GM04503 (cell line): ENCODE measurements at regions not wholly inside any gene's neighbourhood (a gene's known extent, or its start where the extent isn't known, plus 50 kb on each side); places are given as distances from the start of the nearest gene placed in this dataset.
"Not testable (repeated sequence)": the region's sequence is repeated elsewhere in the genome, so short reads cannot be mapped to it uniquely, and the experiment has no call there.

ENCODE experiments used
- DNase-seq: peaks from one replicate; pipeline ENCODE4 v3.0.0-alpha.2; 2012; ENCODE audit warnings: low read depth

DNA sequence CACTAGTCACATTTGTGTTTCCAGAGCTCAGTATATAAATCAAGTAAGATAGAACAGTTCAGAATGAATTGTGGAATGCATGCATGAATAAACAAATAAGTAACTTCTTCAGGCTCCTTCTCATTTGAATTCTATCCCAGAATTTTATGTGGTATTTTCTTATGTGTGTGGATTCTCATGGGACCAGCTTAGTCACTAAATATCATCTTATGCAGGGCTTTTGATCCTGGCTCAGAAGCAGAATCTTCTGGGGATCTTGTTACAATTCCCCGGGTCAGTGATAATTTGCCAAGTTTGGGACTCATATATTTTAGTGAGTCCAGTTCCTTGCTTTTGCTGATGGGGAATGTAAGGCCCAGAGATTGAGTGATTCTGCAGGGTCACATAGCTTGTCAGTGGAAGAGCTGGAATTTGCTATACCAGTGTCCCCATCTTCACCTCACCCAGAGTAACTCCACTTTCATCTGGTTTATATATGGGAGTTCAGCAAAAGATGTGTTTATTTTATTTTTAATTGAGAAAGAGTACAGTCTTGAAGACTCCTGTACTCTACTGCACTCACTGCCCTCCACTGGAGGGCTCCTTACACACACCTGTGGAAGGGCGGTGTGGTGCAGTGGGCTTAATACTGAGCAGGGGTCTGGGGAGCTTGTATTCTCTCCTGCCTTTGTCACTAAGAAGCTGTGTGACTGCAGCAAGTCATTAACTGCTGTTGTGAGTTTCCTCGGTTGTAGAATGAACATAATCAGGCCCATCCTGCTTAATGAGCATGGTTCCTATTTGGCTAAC lies 198.2 kb upstream of the CXorf66 start:
- DNase-seq: peak; percentile 21

DNA sequence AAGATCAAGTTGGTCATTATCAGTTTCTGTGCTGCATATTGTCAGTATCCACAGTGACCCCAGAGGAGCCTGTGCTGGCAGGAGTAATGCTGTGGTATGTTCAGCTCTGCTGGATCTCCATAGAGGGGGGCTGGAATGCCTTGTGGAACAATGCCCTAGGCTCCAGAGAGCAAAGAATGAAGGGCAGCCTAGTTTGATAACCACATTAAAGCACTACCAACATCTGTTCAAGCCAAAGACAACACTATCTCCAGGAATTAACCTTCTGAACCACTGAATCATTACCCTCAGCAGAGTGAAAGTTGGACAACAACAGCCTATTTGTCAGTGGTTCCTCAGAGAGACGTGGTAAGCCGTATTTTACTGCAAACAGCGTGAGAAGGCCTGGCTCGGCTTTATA lies 192.3 kb upstream of the CXorf66 start:
- peak; percentile 33 for DNase-seq

DNA sequence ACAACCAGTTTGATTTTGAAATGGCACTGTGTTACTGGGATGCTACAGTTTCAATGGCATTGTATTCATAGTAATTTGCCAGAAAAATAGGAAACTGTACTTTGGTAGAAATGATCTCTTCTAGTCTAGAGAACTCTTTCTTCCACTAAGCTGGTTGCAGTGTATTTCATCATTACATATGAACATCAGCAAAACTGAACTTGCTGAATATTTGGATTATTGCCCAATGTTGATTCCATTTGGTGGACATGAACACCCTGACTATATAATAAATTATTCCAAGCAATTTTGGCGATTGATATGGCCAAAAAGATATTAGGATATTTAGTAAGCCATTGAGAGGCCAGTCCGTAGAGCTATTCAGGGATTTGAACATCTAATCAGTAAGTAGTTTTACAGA lies 191.8 kb upstream of the CXorf66 start:
- DNase-seq: no peak

DNA sequence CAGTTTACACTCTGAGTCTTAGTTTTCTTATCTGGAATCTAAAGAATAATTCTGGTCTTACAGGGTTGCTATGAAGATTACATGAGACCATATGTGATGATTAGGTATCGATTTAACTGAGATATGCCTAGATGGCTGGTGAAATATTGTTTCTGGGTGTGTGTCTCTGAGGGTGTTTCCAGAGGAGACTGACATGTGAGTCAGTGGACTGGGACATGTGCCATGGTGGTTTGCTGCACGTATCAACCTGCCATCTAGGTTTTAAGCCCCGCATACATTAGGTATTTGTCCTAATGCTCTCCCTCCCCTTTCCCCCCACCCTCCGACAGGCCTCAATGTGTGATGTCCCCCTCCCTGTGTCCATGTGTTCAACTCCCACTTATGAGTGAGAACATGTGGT lies 186.0 kb upstream of the CXorf66 start:
- no peak for DNase-seq

DNA sequence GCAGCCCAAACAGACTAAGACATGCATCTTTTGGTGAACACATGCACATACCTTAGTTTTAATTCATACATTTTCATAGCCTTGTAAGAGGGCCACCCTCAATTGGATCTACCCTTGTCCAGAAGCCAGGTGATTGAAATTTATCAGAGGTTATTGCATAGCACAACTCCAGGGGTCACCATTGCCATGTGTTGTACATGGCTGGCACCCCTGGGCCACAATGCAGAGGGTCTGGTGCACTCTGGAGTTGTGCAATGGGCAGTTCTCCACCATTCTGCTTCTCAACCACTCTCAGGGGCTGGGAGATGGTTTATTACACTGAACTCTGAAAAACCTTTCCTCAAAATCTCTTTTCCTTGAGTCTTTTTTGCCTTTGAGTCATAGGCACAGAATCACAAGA lies 184.4 kb upstream of the CXorf66 start:
- no peak for DNase-seq

DNA sequence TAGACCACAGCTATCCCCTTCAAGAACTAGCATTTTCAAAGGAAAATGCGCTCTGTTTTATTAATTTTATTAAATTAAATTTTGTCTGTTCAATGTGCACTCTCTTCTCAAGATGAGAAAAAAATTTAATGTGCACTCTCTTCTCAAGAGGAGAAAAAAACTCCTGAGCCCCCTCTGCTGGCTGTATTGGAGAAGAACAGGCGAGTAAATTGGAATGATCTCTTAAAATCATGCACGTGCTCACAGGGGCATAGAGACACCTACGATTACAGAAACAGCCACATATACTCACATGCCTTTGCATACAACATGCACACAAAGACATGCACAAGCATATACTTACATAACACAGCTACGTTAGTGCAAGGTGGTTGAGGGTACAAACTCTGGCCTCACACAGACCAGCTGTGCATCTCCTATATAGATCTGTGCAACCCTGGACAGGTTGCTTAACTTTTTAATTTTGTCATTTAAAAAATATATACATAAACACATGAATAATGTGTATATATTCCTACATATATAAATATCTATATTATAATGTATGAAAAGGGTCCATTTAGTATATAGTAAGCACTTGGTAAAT lies 176.2 kb upstream of the CXorf66 start:
- DNase-seq: no peak

DNA sequence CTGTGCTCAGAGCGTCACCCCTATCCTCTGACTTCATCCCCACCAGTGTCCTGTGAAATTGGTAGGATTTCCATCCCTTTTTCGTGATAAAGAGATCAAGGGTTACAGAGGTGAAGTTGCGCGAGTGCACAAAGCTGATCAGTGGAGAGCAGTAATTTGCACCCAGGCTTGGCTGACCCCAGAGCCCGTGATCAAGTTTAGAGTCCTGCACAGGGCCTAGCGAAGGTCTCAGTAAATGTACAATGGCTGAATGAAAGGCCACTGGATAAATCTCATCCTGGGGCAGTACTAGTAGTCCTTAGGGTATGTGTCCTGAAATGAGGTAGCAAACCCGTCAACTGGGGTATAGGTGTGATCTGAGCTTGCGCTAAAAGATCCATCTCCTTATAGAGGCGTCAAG lies 173.2 kb upstream of the CXorf66 start:
- DNase-seq: not testable (repeated sequence)

DNA sequence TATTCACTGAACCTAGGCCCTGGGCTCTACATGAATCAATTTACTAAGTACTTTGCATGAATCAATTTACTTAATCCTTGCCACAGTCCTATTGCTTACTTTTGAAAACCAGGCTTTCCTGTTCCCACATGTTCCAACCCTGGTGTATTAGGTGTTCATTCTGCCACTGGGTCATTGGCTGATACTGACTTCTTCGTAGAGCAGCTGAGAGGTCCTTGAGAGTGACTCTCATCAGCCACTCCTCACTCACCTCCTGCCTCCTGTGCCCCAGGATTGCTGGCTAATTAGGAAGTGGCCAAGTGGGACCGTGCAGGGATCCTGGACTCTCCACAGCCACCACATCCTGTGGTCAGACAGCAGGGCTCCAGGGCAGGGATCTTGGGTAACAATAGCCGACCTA lies 172.7 kb upstream of the CXorf66 start:
- DNase-seq: not testable (repeated sequence)

DNA sequence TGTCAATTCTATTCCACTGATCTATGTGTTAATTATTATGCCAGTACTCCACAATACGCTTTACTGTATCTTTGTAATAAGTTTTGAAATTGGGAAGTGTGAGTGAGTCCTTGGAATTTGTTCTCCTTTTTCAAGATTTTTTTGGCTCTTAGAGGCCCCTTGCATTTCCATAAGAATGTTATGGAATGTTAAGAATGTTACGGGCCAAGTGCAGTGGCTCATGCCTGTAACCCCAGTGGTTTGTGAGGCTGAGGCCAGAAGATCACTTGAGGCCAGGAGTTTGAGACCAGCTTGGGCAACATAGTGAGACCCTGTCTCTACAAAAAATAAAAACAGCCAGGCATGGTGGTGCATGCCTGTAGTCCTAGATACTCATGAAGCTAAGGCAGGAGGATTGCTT lies 167.6 kb upstream of the CXorf66 start:
- DNase-seq: no peak

DNA sequence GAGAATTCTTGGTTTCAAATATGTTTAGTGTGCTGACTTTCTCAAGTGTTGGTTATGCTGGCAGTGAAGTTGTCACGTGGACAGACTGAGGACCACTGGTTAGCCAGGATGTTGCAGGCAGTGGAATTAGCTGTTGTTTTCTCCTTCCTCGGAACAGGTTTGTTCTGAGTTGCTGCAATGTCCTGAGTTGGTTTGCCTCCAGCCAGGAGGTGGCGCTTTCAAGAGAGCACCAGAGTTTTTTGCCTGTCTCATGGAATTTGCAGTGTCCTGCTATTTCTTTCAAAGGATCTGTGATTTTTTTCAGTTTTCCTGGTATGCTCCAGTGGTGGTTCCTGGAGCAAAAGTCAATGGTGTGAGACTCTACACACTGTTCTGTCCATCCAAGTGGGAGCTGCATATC lies 158.1 kb upstream of the CXorf66 start:
- no peak for DNase-seq

DNA sequence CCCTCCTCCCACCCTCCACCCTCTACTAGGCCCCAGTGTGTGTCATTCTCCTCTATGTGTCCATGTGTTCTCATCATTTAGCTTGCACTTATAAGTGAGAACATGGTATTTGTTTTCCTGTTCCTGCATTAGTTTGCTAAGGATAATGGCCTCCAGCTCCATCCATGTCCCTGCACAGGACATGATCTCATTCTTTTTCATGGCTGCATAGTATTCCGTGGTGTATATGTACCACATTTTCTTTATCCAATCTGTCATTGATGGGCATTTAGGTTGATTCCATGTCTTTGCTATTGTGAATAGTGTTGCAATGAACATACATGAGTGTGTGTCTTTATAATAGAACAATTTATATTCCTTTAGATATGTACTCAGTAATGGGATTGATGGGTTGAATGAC lies 148.7 kb upstream of the CXorf66 start:
- not testable (repeated sequence) for DNase-seq

DNA sequence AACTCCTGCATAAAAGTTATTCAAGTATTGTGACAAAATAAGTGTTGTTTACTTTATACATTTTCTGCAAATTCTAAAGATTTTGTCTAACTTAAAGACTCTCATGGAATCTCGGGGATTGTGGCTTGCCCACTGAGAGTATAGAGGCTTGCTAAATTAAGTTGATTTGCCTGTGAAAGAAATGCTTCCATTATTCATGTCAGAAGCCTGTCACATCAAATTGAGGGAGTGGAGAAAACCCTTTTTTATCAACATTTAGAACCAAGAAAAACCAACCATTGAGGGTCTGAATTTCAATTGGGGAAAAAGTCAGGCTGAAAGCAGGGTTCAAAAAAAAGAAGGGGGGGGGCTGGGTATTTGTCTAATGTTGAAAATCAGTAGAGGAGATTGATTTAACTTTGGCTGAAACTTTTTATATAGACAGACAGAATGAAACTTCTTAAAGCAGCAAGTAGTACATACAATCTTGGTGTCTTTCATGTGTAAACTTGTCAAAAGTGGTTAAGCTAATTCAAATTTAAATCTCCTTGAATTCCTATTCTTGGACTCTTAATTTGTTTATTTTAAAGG lies 144.8 kb upstream of the CXorf66 start:
- DNase-seq: no peak

DNA sequence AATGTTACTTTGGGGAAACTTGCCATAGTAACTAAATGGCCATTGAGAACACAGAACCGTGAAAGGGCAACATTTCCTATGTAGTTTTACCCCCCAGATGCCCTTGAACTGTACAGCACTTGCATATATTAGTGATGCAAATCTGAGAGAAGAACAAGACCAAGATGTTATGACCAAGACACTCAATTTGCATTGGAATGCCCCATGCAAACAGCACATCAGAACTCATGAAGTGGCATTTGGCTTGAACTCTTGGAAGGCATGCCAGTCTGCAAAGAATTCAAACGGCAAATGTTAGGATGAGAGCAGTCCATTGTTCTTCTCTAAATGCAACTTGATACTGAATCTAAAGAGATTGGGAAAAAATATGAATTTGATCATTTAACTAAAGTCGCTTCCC lies 139.4 kb upstream of the CXorf66 start:
- DNase-seq: no peak

DNA sequence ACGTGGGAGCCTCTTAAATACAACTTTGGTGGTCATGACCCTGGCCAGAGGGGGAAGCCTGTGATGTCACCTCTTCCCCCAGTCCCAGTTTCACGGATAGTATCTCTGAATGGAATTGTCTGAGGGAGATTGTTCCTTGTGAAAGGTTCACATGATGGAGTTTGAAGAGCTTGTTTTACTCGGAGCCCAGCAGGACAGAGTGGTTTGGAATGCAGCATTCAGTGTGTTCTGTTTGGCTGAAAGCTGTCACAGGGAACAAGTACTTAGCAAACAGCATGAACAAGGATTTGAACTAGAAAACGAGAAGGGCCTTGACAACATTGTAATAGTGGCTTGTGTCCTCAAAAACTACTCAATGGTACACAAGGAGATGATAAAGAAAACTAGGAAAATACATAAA lies 133.9 kb upstream of the CXorf66 start:
- DNase-seq: no peak

DNA sequence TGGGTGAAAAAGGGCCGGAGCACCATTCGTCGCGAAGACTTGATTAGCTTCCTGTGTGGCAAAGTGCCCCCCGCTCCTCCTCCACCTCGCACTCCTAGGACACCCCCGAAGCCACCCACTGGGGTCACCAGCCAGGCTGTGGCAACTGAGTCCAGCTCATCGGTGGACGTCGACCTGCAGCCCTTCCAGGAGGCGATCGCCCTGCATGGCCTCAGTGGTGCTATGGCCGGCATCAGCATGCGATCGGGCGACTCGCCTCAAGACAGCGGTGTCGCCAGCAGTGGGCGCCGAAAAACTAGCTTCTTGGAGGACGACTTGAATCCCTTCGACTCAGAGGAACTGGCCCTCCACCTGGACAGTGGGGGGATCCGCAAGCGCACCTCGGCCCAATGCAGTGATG lies 126.8 kb upstream of the CXorf66 start:
- no peak for DNase-seq

DNA sequence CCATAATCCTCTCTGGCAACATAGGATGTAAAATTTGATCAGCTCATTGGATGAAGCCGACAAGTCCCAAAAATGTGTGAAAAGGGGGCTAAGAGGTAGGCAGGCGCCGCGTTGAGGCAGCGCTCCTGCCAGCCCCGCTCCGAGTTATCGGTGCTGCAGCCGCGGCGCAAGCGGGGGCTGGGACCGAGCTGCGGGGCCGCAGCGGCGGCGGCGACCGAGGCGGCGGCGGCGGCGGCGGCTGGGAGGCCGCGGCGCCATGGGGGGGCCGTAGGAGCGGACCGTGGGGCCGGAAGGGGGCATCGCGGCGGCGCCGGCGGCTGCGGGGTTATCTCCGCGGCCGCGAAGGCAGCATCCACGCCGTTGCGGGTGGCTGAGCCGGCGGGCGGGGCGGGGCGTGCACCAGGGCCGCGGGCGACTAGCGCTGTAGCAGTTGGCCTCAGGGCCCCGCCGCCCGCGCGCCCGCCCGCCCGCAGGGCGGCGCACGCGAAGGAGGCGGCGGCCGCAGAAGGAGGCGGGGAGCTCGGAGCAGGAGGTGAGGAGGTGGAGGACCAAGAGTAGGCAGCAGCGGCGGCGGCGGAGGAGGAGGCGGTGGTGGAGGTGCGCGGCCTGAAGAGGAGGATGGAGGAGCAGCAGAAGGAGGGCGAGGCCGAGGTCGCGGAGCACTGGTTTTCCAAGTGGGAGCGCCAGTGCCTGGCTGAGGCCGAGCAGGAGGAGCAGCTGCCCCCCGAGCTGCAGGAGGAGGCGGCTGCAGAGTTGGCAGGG lies 126.0 kb upstream of the CXorf66 start:
- no peak for DNase-seq

DNA sequence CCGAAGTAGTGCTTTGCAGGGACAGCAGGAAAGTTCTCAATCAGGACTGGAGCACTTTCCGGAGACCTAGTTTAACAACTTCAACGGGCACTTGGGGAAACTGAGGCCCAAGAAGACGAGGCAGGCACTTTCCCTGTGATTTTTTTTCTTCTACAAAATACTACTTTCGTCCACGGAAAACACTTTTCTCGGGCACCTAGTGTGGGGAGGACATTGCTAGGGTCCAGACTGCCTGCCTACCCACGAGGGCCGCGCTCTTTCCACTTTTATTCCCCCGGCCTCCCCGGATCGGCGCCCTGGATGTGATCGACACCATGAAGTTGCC lies 125.4 kb upstream of the CXorf66 start:
- DNase-seq: no peak

DNA sequence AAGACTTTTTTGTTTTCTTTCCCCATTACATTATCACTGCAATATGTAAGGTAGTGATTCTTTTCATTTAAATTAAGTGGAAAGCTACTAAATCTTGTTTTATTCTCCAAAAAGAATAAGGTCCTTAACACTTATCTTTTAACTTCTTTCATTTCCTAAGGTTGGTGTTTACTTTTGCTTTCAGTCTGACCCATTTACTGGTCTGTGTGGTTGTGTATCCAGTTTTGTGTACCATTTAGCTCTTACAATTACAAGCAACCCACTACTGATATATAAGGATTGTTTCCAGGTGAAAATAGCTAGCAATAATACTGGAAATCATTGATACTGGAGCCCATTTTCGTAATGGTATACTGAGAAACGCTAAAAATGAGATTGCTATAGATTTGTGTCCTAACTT lies 123.1 kb upstream of the CXorf66 start:
- DNase-seq: no peak

DNA sequence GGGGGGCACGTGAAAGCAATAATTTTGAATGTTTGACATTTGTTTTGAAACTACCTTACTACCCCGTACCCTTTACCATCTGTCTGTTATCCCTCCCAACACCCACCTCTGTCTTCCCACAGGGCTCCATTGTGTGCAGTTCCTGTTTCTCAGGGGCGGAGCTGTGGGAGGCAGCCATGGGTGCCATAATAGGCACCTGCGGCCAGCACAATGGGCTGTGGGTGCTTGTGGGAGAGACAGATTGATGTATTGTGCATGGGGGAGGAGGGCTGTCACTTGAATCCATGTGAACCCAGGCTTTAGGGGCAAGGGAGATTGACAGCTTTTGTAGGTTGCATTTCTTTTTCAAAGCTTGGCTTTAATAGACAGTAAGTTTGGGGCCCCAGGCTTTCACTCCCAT lies 122.6 kb upstream of the CXorf66 start:
- no peak for DNase-seq

DNA sequence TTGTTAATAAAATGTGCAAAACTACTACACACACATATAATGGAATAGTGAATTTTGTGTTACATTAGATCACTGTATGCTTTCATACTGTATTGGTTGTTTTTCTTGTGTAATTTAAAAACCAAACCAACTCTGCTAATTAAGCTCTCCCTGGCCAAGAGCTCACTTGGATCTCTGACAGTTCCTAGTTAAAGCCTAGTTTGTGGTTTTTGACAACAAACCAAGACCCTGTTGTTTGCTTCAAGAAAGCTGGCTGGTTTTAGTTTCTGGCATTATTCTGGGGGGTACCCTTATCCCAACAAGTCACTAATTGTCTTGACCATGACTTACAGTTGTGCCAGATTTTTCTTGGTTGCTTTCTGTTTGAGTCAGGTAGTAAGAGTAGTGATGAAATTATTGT lies 121.4 kb upstream of the CXorf66 start:
- no peak for DNase-seq

DNA sequence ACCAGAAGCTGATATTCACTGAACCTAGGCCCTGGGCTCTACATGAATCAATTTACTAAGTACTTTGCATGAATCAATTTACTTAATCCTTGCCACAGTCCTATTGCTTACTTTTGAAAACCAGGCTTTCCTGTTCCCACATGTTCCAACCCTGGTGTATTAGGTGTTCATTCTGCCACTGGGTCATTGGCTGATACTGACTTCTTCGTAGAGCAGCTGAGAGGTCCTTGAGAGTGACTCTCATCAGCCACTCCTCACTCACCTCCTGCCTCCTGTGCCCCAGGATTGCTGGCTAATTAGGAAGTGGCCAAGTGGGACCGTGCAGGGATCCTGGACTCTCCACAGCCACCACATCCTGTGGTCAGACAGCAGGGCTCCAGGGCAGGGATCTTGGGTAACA lies 109.5 kb upstream of the CXorf66 start:
- not testable (repeated sequence) for DNase-seq

DNA sequence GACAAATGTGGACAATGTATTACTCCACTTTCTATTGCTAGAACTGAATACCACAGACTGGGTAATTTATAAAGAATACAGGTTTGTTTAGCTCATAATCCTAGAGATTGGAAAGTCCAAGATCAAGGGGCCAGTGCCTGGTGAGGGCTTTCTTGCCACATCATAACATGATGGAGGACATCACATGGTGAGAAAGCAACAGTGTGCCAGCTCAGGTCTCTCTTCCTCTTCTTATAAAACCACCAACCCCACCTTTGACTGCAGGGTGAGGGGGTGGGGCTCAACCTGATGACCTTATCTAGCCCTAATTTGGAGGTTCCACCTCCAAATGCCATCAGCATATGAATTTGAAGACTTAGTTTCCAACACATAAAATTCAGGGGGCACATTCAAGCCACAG lies 105.7 kb upstream of the CXorf66 start:
- DNase-seq: no peak
